OCI-LY1 (cell line): ENCODE measurements at regions not wholly inside any gene's neighbourhood (a gene's known extent, or its start where the extent isn't known, plus 50 kb on each side); places are given as distances from the start of the nearest gene placed in this dataset.

ENCODE experiments used
- CTCF ChIP-seq: fragments of 200-600 bp; sonication (generic), shearing (Covaris generic); IDR thresholded peaks from 2 replicates; pipeline ENCODE4 v1.5.1; 2017; ENCODE audit warnings: mild to moderate bottlenecking, antibody characterized with exemption, low read length, moderate library complexity, mixed read lengths
- EZH2 ChIP-seq: fragments of 200-600 bp; sonication (generic), shearing (Covaris generic); IDR thresholded peaks from 2 replicates; pipeline ENCODE4 v1.8.0; 2017; ENCODE audit warnings: borderline replicate concordance, mixed run types, mild to moderate bottlenecking, antibody characterized with exemption, low read length, moderate library complexity, mixed read lengths

DNA sequence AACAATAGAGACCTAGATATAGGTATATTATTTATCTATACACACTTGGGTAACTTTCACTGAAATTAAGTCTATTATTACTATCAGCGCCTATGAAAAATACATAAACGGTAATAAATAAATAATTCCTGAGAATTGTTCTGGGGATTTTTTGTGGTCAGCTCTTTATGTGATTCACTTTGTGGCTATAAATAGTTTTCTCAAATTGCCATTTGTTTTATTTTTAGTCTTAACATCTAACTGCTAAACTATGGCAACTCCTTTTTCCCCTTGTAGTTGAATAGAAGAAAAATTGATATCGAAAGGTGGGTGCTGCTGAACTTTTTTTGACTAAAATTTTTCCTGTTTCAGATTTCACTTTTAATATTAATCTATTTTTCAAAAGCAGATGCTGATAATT lies 189.0 kb downstream of the VGLL3 start:
- TF ChIP-seq CTCF (no peak), EZH2 (no peak)
